Cardiac muscle cell (in vitro differentiated cells and primary cell): ENCODE measurements at regions not wholly inside any gene's neighbourhood (a gene's known extent, or its start where the extent isn't known, plus 50 kb on each side); places are given as distances from the start of the nearest gene placed in this dataset.

Experiments used
- DNase-seq, 2 donors: peaks; one replicate each; pipeline versions ENCODE4 v3.0.0 to v3.0.0-alpha.2; 2010 to 2017; ENCODE audit warnings: low read depth in 1 of 2, low spot score in 1 of 2
- H3K27ac ChIP-seq: fragments of 200-600 bp; sonication (generic); 2 replicates; pipeline ENCODE4 v1.5.1; 2016
- H3K27me3 ChIP-seq: fragments of 200-600 bp; sonication (generic); 2 replicates; pipeline ENCODE4 v1.6.0; 2016; ENCODE audit warnings: control low read depth
- H3K36me3 ChIP-seq: fragments of 200-600 bp; sonication (generic); 2 replicates; pipeline ENCODE4 v1.5.1; 2016; ENCODE audit warnings: control low read depth
- H3K4me1 ChIP-seq: fragments of 200-600 bp; sonication (generic); 2 replicates; pipeline ENCODE4 v1.8.1; 2017; ENCODE audit warnings: low read depth, mild to moderate bottlenecking, mixed run types
- H3K4me3 ChIP-seq: fragments of 200-600 bp; sonication (generic); 2 replicates; pipeline ENCODE4 v1.5.1; 2016; ENCODE audit warnings: mild to moderate bottlenecking
- H3K9me3 ChIP-seq: fragments of 200-600 bp; sonication (generic); 2 replicates; pipeline ENCODE4 v1.5.1; 2017; ENCODE audit warnings: low read depth, mild to moderate bottlenecking, control low read depth
- CTCF ChIP-seq: IDR thresholded peaks from 2 replicates; pipeline ENCODE4 v1.5.1; 2012; ENCODE audit warnings: low read depth, mild to moderate bottlenecking, low read length

GRCh38 chr14:84080944-84081343, 1449.0 kb upstream of the FLRT2 start:
- Histone ChIP-seq H3K27ac (no peak overlapping the region), H3K27me3 (no peaks in the 10 kb centered on the region), H3K4me3 (no peak overlapping the region), H3K9me3 (no peaks in the 10 kb centered on the region), H3K36me3 (no peaks in the 10 kb centered on the region), H3K4me1 (no peaks in the 10 kb centered on the region)
- no peak for DNase-seq
- no peak for TF ChIP-seq CTCF

GRCh38 chr14:84084056-84084630, 1445.8 kb upstream of the FLRT2 start:
- Histone ChIP-seq H3K27ac (no peak overlapping the region), H3K4me1 (no peaks in the 10 kb centered on the region), H3K36me3 (no peaks in the 10 kb centered on the region), H3K27me3 (no peaks in the 10 kb centered on the region), H3K4me3 (no peak overlapping the region), H3K9me3 (no peaks in the 10 kb centered on the region)
- no peak for TF ChIP-seq CTCF
- DNase-seq, result no peak

- H3K27ac ChIP-seq, result no peak overlapping the region
- no peaks in the 10 kb centered on the region for H3K27me3 ChIP-seq
- no peaks in the 10 kb centered on the region for H3K9me3 ChIP-seq
- no peaks in the 10 kb centered on the region for H3K4me1 ChIP-seq
- H3K36me3 ChIP-seq, result no peaks in the 10 kb centered on the region
- TF ChIP-seq CTCF, result no peak
- peak in 1 of 2 donors; percentile 26 for DNase-seq
- no peak overlapping the region for H3K4me3 ChIP-seq
Observed at GRCh38 chr14:84085493-84085892, 1444.5 kb upstream of the FLRT2 start.

GRCh38 chr14:84086714-84087113, 1443.2 kb upstream of the FLRT2 start:
- no peak overlapping the region for H3K27ac ChIP-seq

GRCh38 chr14:84087986-84088531, 1441.9 kb upstream of the FLRT2 start:
- Histone ChIP-seq H3K27me3 (no peaks in the 10 kb centered on the region), H3K4me1 (no peaks in the 10 kb centered on the region), H3K4me3 (no peak overlapping the region), H3K27ac (no peak overlapping the region), H3K9me3 (no peaks in the 10 kb centered on the region), H3K36me3 (no peaks in the 10 kb centered on the region)
- no peak for TF ChIP-seq CTCF
- DNase-seq, result peak in 1 of 2 donors; percentile 80

More at GRCh38 chr14:84086714-84087113, 1443.2 kb upstream of the FLRT2 start:
- no peaks in the 10 kb centered on the region for H3K36me3 ChIP-seq
- H3K9me3 ChIP-seq, result no peaks in the 10 kb centered on the region
- H3K4me1 ChIP-seq, result no peaks in the 10 kb centered on the region
- TF ChIP-seq CTCF, result no peak
- H3K4me3 ChIP-seq, result no peak overlapping the region
- DNase-seq, result no peak
- no peaks in the 10 kb centered on the region for H3K27me3 ChIP-seq
